Spleen (tissue), 11 donors: ENCODE measurements at regions not wholly inside any gene's neighbourhood (a gene's known extent, or its start where the extent isn't known, plus 50 kb on each side); places are given as distances from the start of the nearest gene placed in this dataset.

ENCODE experiments used
- DNase-seq: peaks from one replicate; pipeline ENCODE4 v3.0.0-alpha.2; 2020
- H3K27ac ChIP-seq, 8 donors: fragments of 200-600 bp; sonication (generic) in 7 of 8; 1 replicate in 4 of 8; 2 replicates in 4 of 8; pipeline versions ENCODE4 v1.5.0 to v1.8.0; 2016 to 2021; ENCODE audit warnings: inconsistent platforms in 4 of 8, mild to moderate bottlenecking in 4 of 8, moderate library complexity in 1 of 8
- H3K27me3 ChIP-seq, 7 donors: fragments of 200-600 bp; sonication (generic) in 6 of 7; replicated peaks in 1 of 7; 1 replicate in 4 of 7; 2 replicates in 3 of 7; pipeline versions ENCODE4 v1.5.0 to v1.8.0; 2016 to 2021; ENCODE audit warnings: inconsistent platforms in 3 of 7, mild to moderate bottlenecking in 1 of 7
- H3K36me3 ChIP-seq, 6 donors: fragments of 200-600 bp; sonication (generic) in 5 of 6; 1 replicate in 4 of 6; 2 replicates in 2 of 6; pipeline versions ENCODE4 v1.5.0 to v1.8.0; 2016 to 2021; ENCODE audit warnings: inconsistent platforms in 2 of 6
- H3K4me1 ChIP-seq, 6 donors: fragments of 200-600 bp; sonication (generic) in 5 of 6; 1 replicate in 3 of 6; 2 replicates in 3 of 6; pipeline versions ENCODE4 v1.5.0 to v1.8.0; 2016 to 2021; ENCODE audit warnings: inconsistent platforms in 3 of 6
- H3K4me3 ChIP-seq, 8 donors: fragments of 200-600 bp; sonication (generic) in 7 of 8; 1 replicate in 4 of 8; 2 replicates in 4 of 8; pipeline versions ENCODE4 v1.5.0 to v1.8.0; 2016 to 2021; ENCODE audit warnings: inconsistent platforms in 4 of 8, mild to moderate bottlenecking in 4 of 8, moderate library complexity in 2 of 8
- H3K9me3 ChIP-seq, 8 donors: fragments of 200-600 bp; sonication (generic) in 7 of 8; 1 replicate in 4 of 8; 2 replicates in 4 of 8; pipeline versions ENCODE4 v1.5.0 to v1.8.0; 2016 to 2021; ENCODE audit warnings: inconsistent platforms in 4 of 8
- POLR2A ChIP-seq, 3 donors: fragments of 450-650 bp; IDR thresholded peaks; one replicate each; pipeline ENCODE4 v1.5.1; 2017; ENCODE audit warnings: antibody characterized with exemption in 3 of 3, mild to moderate bottlenecking in 1 of 3
- POLR2AphosphoS5 ChIP-seq, 3 donors: sonication (generic); formaldehyde crosslinking; IDR thresholded peaks; one replicate each; pipeline ENCODE4 v1.5.1; 2017; ENCODE audit warnings: antibody characterized with exemption in 3 of 3
- WGBS, 5 donors: extraction: QIAGEN DNeasy Blood & Tissue Kit in 3 of 5; methylation state at CpG; one replicate each; pipeline versions ENCODE4 v1.1.5 to v1.1.7; 2013 to 2018; 5-methylcytosine and 5-hydroxymethylcytosine counted together
- intact Hi-C: fragments of 100-400 bp; cut with DNase I; formaldehyde crosslinking; loops from one replicate; pipeline ENCODE4 v1.15.0; 2023; ENCODE audit warnings: low total_unique reads
- TF ChIP-seq, protein P1 (sequence below), 11 experiments: fragments of 200-600 bp in 7 of 11; fragments of 450-650 bp in 4 of 11; sonication (generic) in 4 of 11; IDR thresholded peaks in 8 of 11; conservative IDR thresholded peaks in 3 of 11; 1 replicate in 7 of 11; 2 replicates in 4 of 11; pipeline versions ENCODE4 v1.4.0 to v1.8.0; 2016 to 2021; ENCODE audit warnings: antibody characterized with exemption in 11 of 11, inconsistent platforms in 4 of 11, mild to moderate bottlenecking in 1 of 11
- donor health status: healthy with polysubstance abuse.
- donor health status: DM: no; HTN: no; CAD: no; lungs with moderate emphysema.
- donor health status: DM: no; HTN: no; CAD: no.
- donor health status: Bipolar disorder and iron deficiency.
- donor health status: healthy.
- donor health status: DM: no; HTN: no; CAD: no.
- donor health status: DM: yes; HTN: yes; CAD: no.

DNA sequence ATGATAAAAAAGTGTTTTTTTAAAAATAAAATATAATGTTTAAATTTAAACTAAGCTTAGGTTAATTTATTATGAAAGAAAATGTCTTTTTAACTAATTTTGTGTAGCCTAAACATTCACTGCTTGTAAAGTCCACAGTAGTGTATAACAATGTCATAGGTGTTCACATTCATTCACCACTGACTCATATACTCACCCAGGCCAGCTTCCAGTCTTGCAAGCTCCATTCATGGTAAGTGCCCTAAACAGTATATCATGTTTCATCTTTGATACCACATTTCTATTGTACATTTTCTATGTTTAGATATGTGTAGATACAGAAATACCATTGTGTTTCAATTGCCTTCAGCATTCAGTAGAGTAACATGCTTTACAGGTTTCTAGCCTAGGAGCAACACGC lies 530.3 kb downstream of the EPHA5 start:
- TF ChIP-seq POLR2AphosphoS5 (IDR thresholded peaks at IDR 0.05), result no peak
- no peak for TF ChIP-seq POLR2A (IDR thresholded peaks at IDR 0.05)
- TF ChIP-seq, protein P1, sequence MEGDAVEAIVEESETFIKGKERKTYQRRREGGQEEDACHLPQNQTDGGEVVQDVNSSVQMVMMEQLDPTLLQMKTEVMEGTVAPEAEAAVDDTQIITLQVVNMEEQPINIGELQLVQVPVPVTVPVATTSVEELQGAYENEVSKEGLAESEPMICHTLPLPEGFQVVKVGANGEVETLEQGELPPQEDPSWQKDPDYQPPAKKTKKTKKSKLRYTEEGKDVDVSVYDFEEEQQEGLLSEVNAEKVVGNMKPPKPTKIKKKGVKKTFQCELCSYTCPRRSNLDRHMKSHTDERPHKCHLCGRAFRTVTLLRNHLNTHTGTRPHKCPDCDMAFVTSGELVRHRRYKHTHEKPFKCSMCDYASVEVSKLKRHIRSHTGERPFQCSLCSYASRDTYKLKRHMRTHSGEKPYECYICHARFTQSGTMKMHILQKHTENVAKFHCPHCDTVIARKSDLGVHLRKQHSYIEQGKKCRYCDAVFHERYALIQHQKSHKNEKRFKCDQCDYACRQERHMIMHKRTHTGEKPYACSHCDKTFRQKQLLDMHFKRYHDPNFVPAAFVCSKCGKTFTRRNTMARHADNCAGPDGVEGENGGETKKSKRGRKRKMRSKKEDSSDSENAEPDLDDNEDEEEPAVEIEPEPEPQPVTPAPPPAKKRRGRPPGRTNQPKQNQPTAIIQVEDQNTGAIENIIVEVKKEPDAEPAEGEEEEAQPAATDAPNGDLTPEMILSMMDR (IDR thresholded peaks at IDR 0.05 in 8 of 11, conservative IDR thresholded peaks at IDR 0.05 in 3 of 11), result no peak
- no peaks in the 10 kb centered on the region for H3K36me3 ChIP-seq
- peaks cover 0 to 39% (median 28%) of the 10 kb centered on the region in 8 donors for H3K9me3 ChIP-seq
- intact Hi-C loops, result no loop called here
- no peaks in the 10 kb centered on the region for H3K4me1 ChIP-seq
- no peaks in the 10 kb centered on the region for H3K27me3 ChIP-seq
- H3K27ac ChIP-seq, result no peak overlapping the region
- WGBS, 5 donors, result 77 to 92% (median 80%) methylated on average over 1 of the region's 1 CpG
- H3K4me3 ChIP-seq, result no peak overlapping the region
- DNase-seq, result no peak

DNA sequence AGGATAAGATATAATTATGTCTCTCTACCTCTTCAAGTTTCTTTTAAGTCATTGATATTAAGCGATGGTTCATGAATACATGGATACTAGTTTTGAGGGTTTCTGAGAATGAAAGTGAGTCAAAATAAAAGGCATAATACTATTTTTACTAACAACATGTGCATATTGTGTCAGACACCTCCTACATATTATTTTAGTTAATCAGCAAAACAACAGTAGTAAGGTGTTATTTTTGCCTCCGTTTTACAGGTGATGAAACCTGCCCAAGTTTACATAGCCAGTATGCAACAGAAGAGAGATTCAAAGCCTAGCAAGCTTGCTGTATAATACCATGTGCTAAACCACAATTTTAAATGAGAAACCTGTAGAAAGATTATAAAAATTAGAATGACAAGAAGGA lies 544.1 kb downstream of the EPHA5 start:
- Histone ChIP-seq H3K4me3 (no peak overlapping the region), H3K27me3 (no peaks in the 10 kb centered on the region), H3K4me1 (no peaks in the 10 kb centered on the region), H3K36me3 (no peaks in the 10 kb centered on the region), H3K9me3 (peaks cover 0 to 5% (median 0%) of the 10 kb centered on the region in 8 donors), H3K27ac (no peak overlapping the region)
- TF ChIP-seq, protein P1 (IDR thresholded peaks at IDR 0.05 in 8 of 11, conservative IDR thresholded peaks at IDR 0.05 in 3 of 11), result no peak
- TF ChIP-seq POLR2AphosphoS5 (IDR thresholded peaks at IDR 0.05), result no peak
- no peak for TF ChIP-seq POLR2A (IDR thresholded peaks at IDR 0.05)
- WGBS, 5 donors, result 75 to 87% (median 82%) methylated on average over 2 of the region's 2 CpGs
- intact Hi-C loops, result no loop called here
- DNase-seq, result no peak

DNA sequence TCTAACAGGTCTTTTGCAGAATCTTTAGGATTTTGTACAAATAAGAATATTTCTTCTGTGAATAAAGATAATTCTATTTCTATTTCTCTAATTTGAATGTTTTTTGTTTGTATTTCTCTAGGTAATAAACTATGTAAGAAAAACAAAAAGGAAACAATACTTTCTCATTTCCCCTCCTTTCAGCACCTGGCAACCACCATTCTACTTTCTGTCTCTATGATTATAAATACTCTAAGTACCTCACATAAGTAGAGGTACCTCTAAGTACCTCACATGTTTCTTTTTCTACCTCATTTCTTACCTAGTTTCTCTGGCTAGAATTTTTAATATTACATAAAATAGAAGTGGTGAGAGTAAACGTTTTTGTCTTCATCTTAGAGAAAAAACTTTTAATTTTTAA lies 550.0 kb downstream of the EPHA5 start:
- Histone ChIP-seq H3K36me3 (no peaks in the 10 kb centered on the region), H3K27me3 (no peaks in the 10 kb centered on the region), H3K27ac (no peak overlapping the region), H3K9me3 (peaks cover 0 to 8% (median 0%) of the 10 kb centered on the region in 8 donors), H3K4me3 (no peak overlapping the region), H3K4me1 (no peaks in the 10 kb centered on the region)
- WGBS, 5 donors, result 18 to 45% (median 26%) methylated on average over 1 of the region's 1 CpG
- TF ChIP-seq POLR2A (IDR thresholded peaks at IDR 0.05) (no peak), POLR2AphosphoS5 (IDR thresholded peaks at IDR 0.05) (no peak)
- TF ChIP-seq, protein P1 (IDR thresholded peaks at IDR 0.05 in 8 of 11, conservative IDR thresholded peaks at IDR 0.05 in 3 of 11), result no peak
- DNase-seq, result no peak
- intact Hi-C loops, result no loop called here

DNA sequence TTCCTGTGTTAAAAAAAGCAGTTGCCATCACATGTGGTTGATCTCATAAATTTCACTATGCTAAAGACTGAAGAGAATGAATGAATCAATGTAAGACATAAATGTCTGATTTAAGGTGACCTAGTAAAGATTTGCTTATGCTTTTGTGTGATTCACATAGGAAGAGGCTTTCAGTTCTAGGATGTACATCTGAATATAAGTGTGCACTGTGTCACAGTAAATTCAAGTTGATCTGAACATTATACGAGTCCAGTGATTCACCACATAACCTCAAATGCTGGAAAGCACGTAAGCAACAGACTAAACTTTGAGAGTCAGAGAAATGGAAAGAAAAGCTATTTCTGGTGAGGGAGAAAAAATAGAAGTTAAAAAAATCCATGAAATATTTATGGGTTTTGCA lies 567.9 kb downstream of the EPHA5 start:
- WGBS, 5 donors, result 85 to 95% (median 90%) methylated on average over 2 of the region's 2 CpGs
- Histone ChIP-seq H3K27ac (no peak overlapping the region), H3K4me3 (no peak overlapping the region), H3K36me3 (no peaks in the 10 kb centered on the region), H3K4me1 (no peaks in the 10 kb centered on the region), H3K9me3 (peaks cover 0 to 12% (median 0%) of the 10 kb centered on the region in 8 donors), H3K27me3 (no peaks in the 10 kb centered on the region)
- intact Hi-C loops, result no loop called here
- TF ChIP-seq, protein P1 (IDR thresholded peaks at IDR 0.05 in 8 of 11, conservative IDR thresholded peaks at IDR 0.05 in 3 of 11), result no peak
- TF ChIP-seq POLR2A (IDR thresholded peaks at IDR 0.05), result no peak
- no peak for TF ChIP-seq POLR2AphosphoS5 (IDR thresholded peaks at IDR 0.05)
- DNase-seq, result no peak
